Epithelial cell of esophagus (primary cell): ENCODE measurements at regions not wholly inside any gene's neighbourhood (a gene's known extent, or its start where the extent isn't known, plus 50 kb on each side); places are given as distances from the start of the nearest gene placed in this dataset.

ENCODE experiments used
- DNase-seq: peaks from one replicate; pipeline ENCODE4 v3.0.0; 2010; ENCODE audit warnings: low read depth
- H3K4me3 ChIP-seq: 2 replicates; pipeline ENCODE4 v1.5.1; 2011; ENCODE audit warnings: mild to moderate bottlenecking, low read length, control low read depth
- CTCF ChIP-seq: IDR thresholded peaks from 2 replicates; pipeline ENCODE4 v1.5.1; 2011; ENCODE audit warnings: low read depth, mild to moderate bottlenecking, low read length, control low read depth, inconsistent platforms; ENCODE audit not compliant: insufficient read depth; ENCODE audit errors: missing control alignments

- DNase-seq, result no peak
- no peak for TF ChIP-seq CTCF
- H3K4me3 ChIP-seq, result no peak overlapping the region
These were observed 169.2 kb upstream of the SPATS2L start for GRCh38 chr2:200137271-200137670.

- no peak for DNase-seq
- TF ChIP-seq CTCF, result no peak
These were observed 168.8 kb upstream of the SPATS2L start for GRCh38 chr2:200137691-200138090.

GRCh38 chr2:200138391-200139124 lies 167.9 kb upstream of the SPATS2L start:
- no peak overlapping the region for H3K4me3 ChIP-seq
- no peak for TF ChIP-seq CTCF
- no peak for DNase-seq

More at GRCh38 chr2:200137691-200138090, 168.8 kb upstream of the SPATS2L start:
- no peak overlapping the region for H3K4me3 ChIP-seq

GRCh38 chr2:200144571-200144970 lies 161.9 kb upstream of the SPATS2L start:
- no peak for TF ChIP-seq CTCF
- DNase-seq, result no peak
- no peak overlapping the region for H3K4me3 ChIP-seq

GRCh38 chr2:200146501-200146900 lies 160.0 kb upstream of the SPATS2L start:
- no peak overlapping the region for H3K4me3 ChIP-seq
- no peak for DNase-seq
- no peak for TF ChIP-seq CTCF

GRCh38 chr2:200147371-200147770 lies 159.1 kb upstream of the SPATS2L start:
- DNase-seq, result no peak
- TF ChIP-seq CTCF, result no peak

GRCh38 chr2:200148366-200148765 lies 158.1 kb upstream of the SPATS2L start:
- no peak overlapping the region for H3K4me3 ChIP-seq
- no peak for DNase-seq
- TF ChIP-seq CTCF, result no peak

More at GRCh38 chr2:200147371-200147770, 159.1 kb upstream of the SPATS2L start:
- H3K4me3 ChIP-seq, result no peak overlapping the region
